Adrenal gland (tissue), 5 donors: ENCODE measurements at regions not wholly inside any gene's neighbourhood (a gene's known extent, or its start where the extent isn't known, plus 50 kb on each side); places are given as distances from the start of the nearest gene placed in this dataset.

Experiments used
- POLR2A ChIP-seq, 2 donors: fragments of 450-650 bp; IDR thresholded peaks; one replicate each; pipeline ENCODE4 v1.6.1; 2017; ENCODE audit warnings: antibody characterized with exemption in 2 of 2, mild to moderate bottlenecking in 2 of 2, moderate library complexity in 1 of 2
- TF ChIP-seq, protein P1 (sequence below), 6 experiments: fragments of 450-650 bp in 4 of 6; fragments of 200-600 bp in 2 of 6; sonication (generic) in 1 of 6; IDR thresholded peaks; 1 replicate in 5 of 6; 2 replicates in 1 of 6; pipeline versions ENCODE4 v1.5.1 to v1.8.0; 2016 to 2021; ENCODE audit warnings: antibody characterized with exemption in 6 of 6, mild to moderate bottlenecking in 2 of 6, moderate library complexity in 1 of 6
- donor health status: DM: no; HTN: no; CAD: no.

DNA sequence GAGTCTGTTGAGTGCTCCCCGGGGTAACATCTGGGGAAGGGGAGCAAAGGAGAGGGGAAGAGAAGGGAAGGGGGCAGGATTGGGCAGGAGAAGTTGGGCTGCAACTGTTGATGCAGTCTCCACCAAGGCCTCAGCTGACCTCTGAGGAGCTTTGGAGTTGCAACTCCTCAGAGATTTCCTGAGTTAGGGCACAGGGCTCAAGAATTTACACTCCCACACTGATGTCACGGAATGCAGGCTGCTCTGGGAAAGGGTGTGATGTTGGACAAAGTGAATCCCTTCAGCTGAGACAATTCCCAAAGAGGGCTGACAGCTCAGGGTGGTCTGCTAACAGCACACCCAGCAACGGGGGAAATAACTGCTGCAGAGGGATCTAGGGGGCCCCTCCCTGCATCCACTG is 295.6 kb downstream of the PCNX1 start:
- TF ChIP-seq, protein P1, sequence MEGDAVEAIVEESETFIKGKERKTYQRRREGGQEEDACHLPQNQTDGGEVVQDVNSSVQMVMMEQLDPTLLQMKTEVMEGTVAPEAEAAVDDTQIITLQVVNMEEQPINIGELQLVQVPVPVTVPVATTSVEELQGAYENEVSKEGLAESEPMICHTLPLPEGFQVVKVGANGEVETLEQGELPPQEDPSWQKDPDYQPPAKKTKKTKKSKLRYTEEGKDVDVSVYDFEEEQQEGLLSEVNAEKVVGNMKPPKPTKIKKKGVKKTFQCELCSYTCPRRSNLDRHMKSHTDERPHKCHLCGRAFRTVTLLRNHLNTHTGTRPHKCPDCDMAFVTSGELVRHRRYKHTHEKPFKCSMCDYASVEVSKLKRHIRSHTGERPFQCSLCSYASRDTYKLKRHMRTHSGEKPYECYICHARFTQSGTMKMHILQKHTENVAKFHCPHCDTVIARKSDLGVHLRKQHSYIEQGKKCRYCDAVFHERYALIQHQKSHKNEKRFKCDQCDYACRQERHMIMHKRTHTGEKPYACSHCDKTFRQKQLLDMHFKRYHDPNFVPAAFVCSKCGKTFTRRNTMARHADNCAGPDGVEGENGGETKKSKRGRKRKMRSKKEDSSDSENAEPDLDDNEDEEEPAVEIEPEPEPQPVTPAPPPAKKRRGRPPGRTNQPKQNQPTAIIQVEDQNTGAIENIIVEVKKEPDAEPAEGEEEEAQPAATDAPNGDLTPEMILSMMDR (IDR thresholded peaks at IDR 0.05): no peak
- no peak for TF ChIP-seq POLR2A (IDR thresholded peaks at IDR 0.05)
